ENCODE measurements at regions not wholly inside any gene's neighbourhood (a gene's known extent, or its start where the extent isn't known, plus 50 kb on each side); places are given as distances from the start of the nearest gene placed in this dataset.

DNA sequence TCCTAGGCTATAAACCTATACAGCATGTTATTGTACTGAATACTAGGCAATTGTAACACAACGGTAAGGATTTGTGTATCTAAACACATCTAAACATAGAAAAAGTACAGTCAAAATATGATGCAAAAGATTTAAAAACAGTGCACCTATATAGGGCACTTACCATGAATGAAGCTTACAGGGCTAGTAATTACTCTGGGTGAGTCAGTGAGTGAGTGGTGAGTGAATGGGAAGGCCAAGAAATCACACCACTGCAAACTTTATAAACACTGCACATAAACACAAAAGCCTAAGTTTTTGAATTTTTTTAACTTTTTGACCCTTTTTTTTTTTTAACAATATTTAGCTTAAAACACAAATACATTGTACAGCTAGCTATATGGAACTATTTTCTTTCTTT, 204.7 kb upstream of the CTNNB1 start:
- Histone ChIP-seq H3K23ac (ENCODE audit: low read length) (no peak overlapping the region), H3K79me2 (ENCODE audit: control insufficient read depth, insufficient read depth, low read length, poor library complexity) (no peaks in the 10 kb centered on the region), H2BK12ac (ENCODE audit: low read length) (no peak overlapping the region), H3K4me2 (ENCODE audit: low read length) (no peak overlapping the region), H3K4me3 (ENCODE audit: low read depth, low read length) (no peak overlapping the region), H4K8ac (ENCODE audit: low read depth, low read length) (no peak overlapping the region), H2AK5ac (ENCODE audit: low read length) (no peak overlapping the region), H3K36me3 (ENCODE audit: control insufficient read depth in 1 of 2, insufficient read depth in 2 of 2, low read length in 2 of 2) (no peaks in the 10 kb centered on the region), H3K4ac (ENCODE audit: low read depth, low read length) (no peak overlapping the region), H4K12ac (ENCODE audit: low read depth, low read length) (no peak overlapping the region), H2AFZ (ENCODE audit: insufficient read depth, low read length, poor library complexity) (no peak overlapping the region), H3K14ac (ENCODE audit: low read length) (no peak overlapping the region), H3K27ac (ENCODE audit: low read depth, low read length) (no peak overlapping the region), H3K4me1 (ENCODE audit: control insufficient read depth in 1 of 2, insufficient read depth in 2 of 2, low read length in 2 of 2) (peaks cover 12 to 19% of the 10 kb centered on the region in 2 experiments), H4K91ac (ENCODE audit: low read depth, low read length) (no peak overlapping the region), H3K9me3 (ENCODE audit: insufficient read depth, low read depth, low read length) (no peaks in the 10 kb centered on the region), H3K9ac (ENCODE audit: low read length) (no peak overlapping the region), H3K18ac (ENCODE audit: low read length) (no peak overlapping the region), H2BK120ac (ENCODE audit: insufficient read depth, low read length, poor library complexity) (no peak overlapping the region), H3K27me3 (ENCODE audit: insufficient read depth, low read length) (no peaks in the 10 kb centered on the region), H3K79me1 (ENCODE audit: low read length) (peaks cover 8% of the 10 kb centered on the region), H2BK5ac (ENCODE audit: low read depth, low read length, poor library complexity) (no peak overlapping the region)
- WGBS (ENCODE audit: extremely low coverage, insufficient coverage, insufficient read length) = no CpG with 5 or more reads among the region's 1 CpG
- peak in 1 of 2 donors; percentile 41 for DNase-seq

GRCh38 chr3:40995271-40995670, 204.0 kb upstream of the CTNNB1 start:
- Histone ChIP-seq H2AFZ (ENCODE audit: insufficient read depth, low read length, poor library complexity) (no peak overlapping the region), H3K27me3 (ENCODE audit: insufficient read depth, low read length) (no peaks in the 10 kb centered on the region), H4K8ac (ENCODE audit: low read depth, low read length) (no peak overlapping the region), H3K4me2 (ENCODE audit: low read length) (no peak overlapping the region), H3K9me3 (ENCODE audit: insufficient read depth, low read depth, low read length) (no peaks in the 10 kb centered on the region), H3K14ac (ENCODE audit: low read length) (no peak overlapping the region), H3K79me2 (ENCODE audit: control insufficient read depth, insufficient read depth, low read length, poor library complexity) (no peaks in the 10 kb centered on the region), H2AK5ac (ENCODE audit: low read length) (no peak overlapping the region), H4K12ac (ENCODE audit: low read depth, low read length) (no peak overlapping the region), H2BK5ac (ENCODE audit: low read depth, low read length, poor library complexity) (no peak overlapping the region), H3K4me1 (ENCODE audit: control insufficient read depth in 1 of 2, insufficient read depth in 2 of 2, low read length in 2 of 2) (peaks cover 9 to 16% of the 10 kb centered on the region in 2 experiments), H4K91ac (ENCODE audit: low read depth, low read length) (no peak overlapping the region), H3K4me3 (ENCODE audit: low read depth, low read length) (no peak overlapping the region), H2BK12ac (ENCODE audit: low read length) (no peak overlapping the region), H2BK120ac (ENCODE audit: insufficient read depth, low read length, poor library complexity) (no peak overlapping the region), H3K9ac (ENCODE audit: low read length) (no peak overlapping the region), H3K18ac (ENCODE audit: low read length) (no peak overlapping the region), H3K36me3 (ENCODE audit: control insufficient read depth in 1 of 2, insufficient read depth in 2 of 2, low read length in 2 of 2) (no peaks in the 10 kb centered on the region), H3K23ac (ENCODE audit: low read length) (no peak overlapping the region), H3K27ac (ENCODE audit: low read depth, low read length) (no peak overlapping the region), H3K79me1 (ENCODE audit: low read length) (peaks cover 8% of the 10 kb centered on the region), H3K4ac (ENCODE audit: low read depth, low read length) (no peak overlapping the region)
- peak; percentile 76 to 91 for DNase-seq
- no CpG with 5 or more reads among the region's 2 CpGs for WGBS (ENCODE audit: extremely low coverage, insufficient coverage, insufficient read length)

DNA sequence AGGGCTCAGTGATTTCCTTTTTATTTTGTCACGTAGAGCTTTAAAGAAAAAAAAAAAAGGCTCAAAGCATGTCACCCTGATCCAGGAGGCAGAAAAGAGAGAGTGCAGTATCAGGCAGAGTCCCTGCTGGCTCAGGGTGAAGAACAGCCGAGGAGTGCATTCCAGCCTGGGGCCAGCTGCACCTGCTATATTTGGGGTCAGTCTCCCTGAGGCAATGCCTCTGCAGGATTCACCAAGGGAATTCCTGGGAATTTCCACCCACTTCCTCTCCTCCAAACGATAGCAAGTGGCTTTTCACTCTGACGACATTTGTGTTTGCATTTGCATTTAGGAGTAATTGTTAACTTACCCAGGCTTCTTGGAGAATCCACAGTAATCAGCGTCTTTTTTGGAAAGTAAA, 202.9 kb upstream of the CTNNB1 start:
- Histone ChIP-seq H2AK5ac (ENCODE audit: low read length) (no peak overlapping the region), H4K12ac (ENCODE audit: low read depth, low read length) (no peak overlapping the region), H3K4me3 (ENCODE audit: low read depth, low read length) (no peak overlapping the region), H3K36me3 (ENCODE audit: control insufficient read depth in 1 of 2, insufficient read depth in 2 of 2, low read length in 2 of 2) (no peaks in the 10 kb centered on the region), H2BK12ac (ENCODE audit: low read length) (no peak overlapping the region), H3K4me1 (ENCODE audit: control insufficient read depth in 1 of 2, insufficient read depth in 2 of 2, low read length in 2 of 2) (peaks cover 9 to 16% of the 10 kb centered on the region in 2 experiments), H2BK120ac (ENCODE audit: insufficient read depth, low read length, poor library complexity) (no peak overlapping the region), H3K79me1 (ENCODE audit: low read length) (peaks cover 5% of the 10 kb centered on the region), H3K4ac (ENCODE audit: low read depth, low read length) (no peak overlapping the region), H3K14ac (ENCODE audit: low read length) (no peak overlapping the region), H2BK5ac (ENCODE audit: low read depth, low read length, poor library complexity) (no peak overlapping the region), H3K27me3 (ENCODE audit: insufficient read depth, low read length) (no peaks in the 10 kb centered on the region), H3K4me2 (ENCODE audit: low read length) (peak overlapping the region; percentile 49), H4K91ac (ENCODE audit: low read depth, low read length) (no peak overlapping the region), H3K18ac (ENCODE audit: low read length) (no peak overlapping the region), H3K79me2 (ENCODE audit: control insufficient read depth, insufficient read depth, low read length, poor library complexity) (no peaks in the 10 kb centered on the region), H2AFZ (ENCODE audit: insufficient read depth, low read length, poor library complexity) (no peak overlapping the region), H3K9ac (ENCODE audit: low read length) (no peak overlapping the region), H4K8ac (ENCODE audit: low read depth, low read length) (no peak overlapping the region), H3K27ac (ENCODE audit: low read depth, low read length) (peak overlapping the region; percentile 70), H3K9me3 (ENCODE audit: insufficient read depth, low read depth, low read length) (no peaks in the 10 kb centered on the region), H3K23ac (ENCODE audit: low read length) (no peak overlapping the region)
- WGBS (ENCODE audit: extremely low coverage, insufficient coverage, insufficient read length) = no CpG with 5 or more reads among the region's 5 CpGs
- DNase-seq = peak; percentile 42 to 59

DNA sequence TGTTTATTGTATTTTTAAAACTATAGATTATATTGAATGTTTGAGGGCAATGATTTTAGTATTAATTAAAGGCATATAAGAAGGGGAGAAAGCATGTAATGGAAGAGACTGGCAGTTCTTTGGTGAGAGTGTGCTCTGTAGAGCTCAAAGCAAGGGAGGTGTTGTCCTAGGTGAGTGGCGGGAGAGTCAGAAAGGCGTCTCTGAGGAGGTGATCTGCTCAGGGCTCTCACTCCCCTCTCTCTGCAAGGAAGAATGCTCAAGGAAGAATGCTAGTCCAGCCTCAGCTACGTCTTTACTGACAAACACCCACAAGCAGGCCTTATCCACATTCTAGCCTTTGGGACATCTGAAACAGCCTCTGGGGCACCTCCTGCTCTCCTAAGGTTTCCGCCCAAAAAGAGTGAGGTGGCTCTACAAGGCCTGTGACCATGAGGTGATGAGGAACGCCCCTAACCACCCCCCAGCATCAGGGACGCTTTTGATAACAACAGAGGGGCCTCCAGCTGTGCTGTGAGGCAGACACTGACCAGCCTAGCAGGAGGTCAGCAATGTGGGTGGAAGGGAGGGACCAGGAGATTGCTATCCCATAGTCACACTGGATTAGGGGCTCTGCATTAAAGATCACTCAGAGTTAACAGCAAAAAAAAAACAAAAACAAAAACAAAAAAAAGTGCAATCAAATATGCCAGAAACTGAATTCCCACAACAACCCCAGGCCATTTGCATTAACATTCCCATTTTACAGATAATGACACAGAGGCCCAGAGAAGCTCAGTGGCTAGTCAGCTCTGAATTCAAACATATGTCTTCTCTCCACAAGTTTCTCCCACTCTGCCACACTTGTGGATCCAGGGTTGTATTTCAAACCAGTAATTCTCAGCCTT, 202.2 kb upstream of the CTNNB1 start:
- DNase-seq = peak in 1 of 2 donors; percentile 7
- H3K9ac ChIP-seq (ENCODE audit: low read length) = no peak overlapping the region
- no peak overlapping the region for H3K4me2 ChIP-seq (ENCODE audit: low read length)
- peak overlapping the region; percentile 60 for H2BK12ac ChIP-seq (ENCODE audit: low read length)
- no peak overlapping the region for H2AFZ ChIP-seq (ENCODE audit: insufficient read depth, low read length, poor library complexity)
- H3K79me2 ChIP-seq (ENCODE audit: control insufficient read depth, insufficient read depth, low read length, poor library complexity) = no peaks in the 10 kb centered on the region
- no peak overlapping the region for H4K12ac ChIP-seq (ENCODE audit: low read depth, low read length)
- H2BK5ac ChIP-seq (ENCODE audit: low read depth, low read length, poor library complexity) = peak overlapping the region; percentile 36
- H3K14ac ChIP-seq (ENCODE audit: low read length) = peak overlapping the region; percentile 39
- H3K4me1 ChIP-seq (ENCODE audit: control insufficient read depth in 1 of 2, insufficient read depth in 2 of 2, low read length in 2 of 2) = peaks cover 7 to 17% of the 10 kb centered on the region in 2 experiments
- H3K36me3 ChIP-seq (ENCODE audit: control insufficient read depth in 1 of 2, insufficient read depth in 2 of 2, low read length in 2 of 2) = no peaks in the 10 kb centered on the region
- H3K79me1 ChIP-seq (ENCODE audit: low read length) = peaks cover 4% of the 10 kb centered on the region
- peak overlapping the region; percentile 25 for H4K91ac ChIP-seq (ENCODE audit: low read depth, low read length)
- H3K27ac ChIP-seq (ENCODE audit: low read depth, low read length) = peak overlapping the region; percentile 48
- H3K9me3 ChIP-seq (ENCODE audit: insufficient read depth, low read depth, low read length) = no peaks in the 10 kb centered on the region
- no CpG with 5 or more reads among the region's 6 CpGs for WGBS (ENCODE audit: extremely low coverage, insufficient coverage, insufficient read length)
- no peak overlapping the region for H4K8ac ChIP-seq (ENCODE audit: low read depth, low read length)
- no peak overlapping the region for H3K23ac ChIP-seq (ENCODE audit: low read length)
- no peak overlapping the region for H3K18ac ChIP-seq (ENCODE audit: low read length)
- H2BK120ac ChIP-seq (ENCODE audit: insufficient read depth, low read length, poor library complexity) = no peak overlapping the region
- no peaks in the 10 kb centered on the region for H3K27me3 ChIP-seq (ENCODE audit: insufficient read depth, low read length)
- H2AK5ac ChIP-seq (ENCODE audit: low read length) = no peak overlapping the region
- no peak overlapping the region for H3K4ac ChIP-seq (ENCODE audit: low read depth, low read length)
- no peak overlapping the region for H3K4me3 ChIP-seq (ENCODE audit: low read depth, low read length)

All from trophoblast cell (in vitro differentiated cells and primary cell).